Liver (tissue), 3 donors: ENCODE measurements at regions not wholly inside any gene's neighbourhood (a gene's known extent, or its start where the extent isn't known, plus 50 kb on each side); places are given as distances from the start of the nearest gene placed in this dataset.

ENCODE experiments used
- ATF3 ChIP-seq: IDR thresholded peaks from 2 replicates; pipeline ENCODE4 v1.6.1; 2016; ENCODE audit warnings: antibody characterized with exemption
- CTCF ChIP-seq: fragments of 150-350 bp; IDR thresholded peaks from 2 replicates; pipeline ENCODE4 v1.5.1; 2017; ENCODE audit warnings: improper control_type of control experiment, low read depth, low read length; ENCODE audit not compliant: missing input control
- EGR1 ChIP-seq, 2 donors: IDR thresholded peaks; 2 replicates each; pipeline ENCODE4 v1.6.1; 2016 to 2018; ENCODE audit warnings: antibody characterized with exemption in 2 of 2, low read depth in 2 of 2
- GABPA ChIP-seq, 2 donors: IDR thresholded peaks in 1 of 2; conservative IDR thresholded peaks in 1 of 2; 2 replicates each; pipeline ENCODE4 v1.6.1; 2016; ENCODE audit warnings: antibody characterized with exemption in 2 of 2, mild to moderate bottlenecking in 1 of 2, moderate library complexity in 1 of 2
- HNF4A ChIP-seq, 2 donors: conservative IDR thresholded peaks; 2 replicates each; pipeline ENCODE4 v1.6.1; 2016; ENCODE audit warnings: antibody characterized with exemption in 2 of 2, mild to moderate bottlenecking in 2 of 2
- JUND ChIP-seq, 2 donors: IDR thresholded peaks; 2 replicates each; pipeline ENCODE4 v1.6.1; 2016; ENCODE audit warnings: antibody characterized with exemption in 2 of 2
- MAX ChIP-seq: IDR thresholded peaks from 2 replicates; pipeline ENCODE4 v1.6.1; 2016; ENCODE audit warnings: antibody characterized with exemption
- RAD21 ChIP-seq, 2 donors: IDR thresholded peaks; 2 replicates each; pipeline ENCODE4 v1.6.1; 2016; ENCODE audit warnings: antibody characterized with exemption in 2 of 2, mild to moderate bottlenecking in 2 of 2
- REST ChIP-seq: IDR thresholded peaks from 2 replicates; pipeline ENCODE4 v1.6.1; 2016; ENCODE audit warnings: antibody characterized with exemption, mild to moderate bottlenecking
- RXRA ChIP-seq, 2 donors: IDR thresholded peaks; 2 replicates each; pipeline ENCODE4 v1.6.1; 2017 to 2018; ENCODE audit warnings: antibody characterized with exemption in 2 of 2, mild to moderate bottlenecking in 1 of 2
- SP1 ChIP-seq: IDR thresholded peaks from 2 replicates; pipeline ENCODE4 v1.6.1; 2018; ENCODE audit warnings: antibody characterized with exemption, mild to moderate bottlenecking
- TAF1 ChIP-seq: conservative IDR thresholded peaks from 2 replicates; pipeline ENCODE4 v1.6.1; 2016; ENCODE audit warnings: antibody characterized with exemption, mild to moderate bottlenecking
- YY1 ChIP-seq: IDR thresholded peaks from 2 replicates; pipeline ENCODE4 v1.6.1; 2016; ENCODE audit warnings: antibody characterized with exemption, mild to moderate bottlenecking
- ZBTB33 ChIP-seq: IDR thresholded peaks from 2 replicates; pipeline ENCODE4 v1.6.1; 2016; ENCODE audit warnings: antibody characterized with exemption
- donor health status: healthy.
- donor health status: healthy.

- no peak for TF ChIP-seq YY1
- no peak for TF ChIP-seq CTCF
- TF ChIP-seq MAX: no peak
- no peak for TF ChIP-seq JUND (IDR thresholded peaks at IDR 0.05)
- TF ChIP-seq RAD21 (IDR thresholded peaks at IDR 0.05): no peak
- no peak for TF ChIP-seq SP1
- no peak for TF ChIP-seq TAF1
- TF ChIP-seq RXRA (IDR thresholded peaks at IDR 0.05): no peak
- TF ChIP-seq REST: no peak
- no peak for TF ChIP-seq ATF3
- no peak for TF ChIP-seq ZBTB33
- no peak for TF ChIP-seq HNF4A (conservative IDR thresholded peaks at IDR 0.05)
- TF ChIP-seq GABPA (IDR thresholded peaks at IDR 0.05 in 1 of 2, conservative IDR thresholded peaks at IDR 0.05 in 1 of 2): no peak
- no peak for TF ChIP-seq EGR1 (IDR thresholded peaks at IDR 0.05; ENCODE audit: low read depth in 2 of 2)
These were observed 315.8 kb upstream of the ROBO2 start for GRCh38 chr3:76724075-76724474.
